HG03571 (cell line): ENCODE measurements at regions not wholly inside any gene's neighbourhood (a gene's known extent, or its start where the extent isn't known, plus 50 kb on each side); places are given as distances from the start of the nearest gene placed in this dataset.
"Not testable (repeated sequence)": the region's sequence is repeated elsewhere in the genome, so short reads cannot be mapped to it uniquely, and the experiment has no call there.

Experiments
- ATAC-seq: cut with Tn5 transposase; IDR thresholded peaks from one replicate; pipeline ENCODE4 v1.9.1; 2021; ENCODE audit not compliant: unreplicated experiment

- ATAC-seq, result not testable (repeated sequence)
These were observed 173.9 kb upstream of the PRSS1 start for GRCh38 chr7:142575351-142575750.

- no peak for ATAC-seq
These were observed 177.7 kb upstream of the PRSS1 start for GRCh38 chr7:142571581-142571980.

GRCh38 chr7:142569851-142570250, 179.4 kb upstream of the PRSS1 start:
- no peak for ATAC-seq

- ATAC-seq, result no peak
These were observed 180.7 kb upstream of the PRSS1 start for GRCh38 chr7:142568435-142569097.

GRCh38 chr7:142567201-142568075, 181.8 kb upstream of the PRSS1 start:
- no peak for ATAC-seq

GRCh38 chr7:142566271-142566670, 183.0 kb upstream of the PRSS1 start:
- ATAC-seq, result no peak

GRCh38 chr7:142564125-142564524, 185.1 kb upstream of the PRSS1 start:
- ATAC-seq, result not testable (repeated sequence)

- no peak for ATAC-seq
These were observed 185.8 kb upstream of the PRSS1 start for GRCh38 chr7:142563470-142563869.

GRCh38 chr7:142562688-142563087, 186.6 kb upstream of the PRSS1 start:
- no peak for ATAC-seq

GRCh38 chr7:142561396-142561795, 187.9 kb upstream of the PRSS1 start:
- not testable (repeated sequence) for ATAC-seq

- not testable (repeated sequence) for ATAC-seq
These were observed 188.5 kb upstream of the PRSS1 start for GRCh38 chr7:142560770-142561169.

- no peak for ATAC-seq
These were observed 189.1 kb upstream of the PRSS1 start for GRCh38 chr7:142560166-142560565.

- ATAC-seq, result peak; percentile 77
These were observed 191.2 kb upstream of the PRSS1 start for GRCh38 chr7:142557971-142558582.

GRCh38 chr7:142556740-142557139, 192.5 kb upstream of the PRSS1 start:
- no peak for ATAC-seq

- no peak for ATAC-seq
These were observed 194.4 kb upstream of the PRSS1 start for GRCh38 chr7:142554560-142555532.

GRCh38 chr7:142553216-142553615, 196.1 kb upstream of the PRSS1 start:
- ATAC-seq, result no peak

GRCh38 chr7:142548978-142549377, 200.3 kb upstream of the PRSS1 start:
- ATAC-seq, result no peak

- no peak for ATAC-seq
These were observed 202.8 kb upstream of the PRSS1 start for GRCh38 chr7:142546452-142546851.

GRCh38 chr7:142542942-142543341, 206.3 kb upstream of the PRSS1 start:
- ATAC-seq, result no peak

- ATAC-seq, result no peak
These were observed 207.2 kb upstream of the PRSS1 start for GRCh38 chr7:142542105-142542504.

- ATAC-seq, result no peak
These were observed 208.9 kb upstream of the PRSS1 start for GRCh38 chr7:142540371-142540770.
